HG03457 (cell line): ENCODE measurements at regions not wholly inside any gene's neighbourhood (a gene's known extent, or its start where the extent isn't known, plus 50 kb on each side); places are given as distances from the start of the nearest gene placed in this dataset.
"Not testable (repeated sequence)": the region's sequence is repeated elsewhere in the genome, so short reads cannot be mapped to it uniquely, and the experiment has no call there.

ENCODE experiments used
- ATAC-seq: cut with Tn5 transposase; IDR thresholded peaks from one replicate; pipeline ENCODE4 v1.9.1; 2021; ENCODE audit warnings: moderate number of reproducible peaks; ENCODE audit not compliant: unreplicated experiment

GRCh38 chr4:62791386-62791785, 1591.3 kb downstream of the ADGRL3 start:
- no peak for ATAC-seq

- no peak for ATAC-seq
Observed at GRCh38 chr4:62771983-62772557, 1571.9 kb downstream of the ADGRL3 start.

GRCh38 chr4:62740296-62740695, 1540.2 kb downstream of the ADGRL3 start:
- no peak for ATAC-seq

- ATAC-seq: no peak
Observed at GRCh38 chr4:62717154-62717553, 1517.0 kb downstream of the ADGRL3 start.

GRCh38 chr4:62711575-62711974, 1511.4 kb downstream of the ADGRL3 start:
- no peak for ATAC-seq

GRCh38 chr4:62709618-62710252, 1509.6 kb downstream of the ADGRL3 start:
- ATAC-seq: no peak

- no peak for ATAC-seq
Observed at GRCh38 chr4:62706423-62706822, 1506.3 kb downstream of the ADGRL3 start.

GRCh38 chr4:62683799-62684566, 1483.9 kb downstream of the ADGRL3 start:
- ATAC-seq: no peak

- no peak for ATAC-seq
Observed at GRCh38 chr4:62676962-62677361, 1476.8 kb downstream of the ADGRL3 start.

- ATAC-seq: no peak
Observed at GRCh38 chr4:62670514-62670913, 1470.4 kb downstream of the ADGRL3 start.

- ATAC-seq: no peak
Observed at GRCh38 chr4:62661821-62662220, 1461.7 kb downstream of the ADGRL3 start.

- ATAC-seq: no peak
Observed at GRCh38 chr4:62656006-62656405, 1455.9 kb downstream of the ADGRL3 start.

GRCh38 chr4:62644372-62644771, 1444.2 kb downstream of the ADGRL3 start:
- no peak for ATAC-seq

GRCh38 chr4:62640296-62640695, 1440.2 kb downstream of the ADGRL3 start:
- no peak for ATAC-seq

GRCh38 chr4:62627671-62628070, 1427.5 kb downstream of the ADGRL3 start:
- no peak for ATAC-seq

GRCh38 chr4:62627141-62627540, 1427.0 kb downstream of the ADGRL3 start:
- ATAC-seq: no peak

GRCh38 chr4:62622089-62622488, 1422.0 kb downstream of the ADGRL3 start:
- ATAC-seq: no peak

- ATAC-seq: no peak
Observed at GRCh38 chr4:62619971-62620370, 1419.8 kb downstream of the ADGRL3 start.

GRCh38 chr4:62618042-62618441, 1417.9 kb downstream of the ADGRL3 start:
- ATAC-seq: no peak

- no peak for ATAC-seq
Observed at GRCh38 chr4:62601737-62602136, 1401.6 kb downstream of the ADGRL3 start.

GRCh38 chr4:62595265-62595664, 1395.1 kb downstream of the ADGRL3 start:
- not testable (repeated sequence) for ATAC-seq

- ATAC-seq: no peak
Observed at GRCh38 chr4:62591756-62592155, 1391.6 kb downstream of the ADGRL3 start.
